GM18505 (cell line): ENCODE measurements at regions not wholly inside any gene's neighbourhood (a gene's known extent, or its start where the extent isn't known, plus 50 kb on each side); places are given as distances from the start of the nearest gene placed in this dataset.
"Not testable (repeated sequence)": the region's sequence is repeated elsewhere in the genome, so short reads cannot be mapped to it uniquely, and the experiment has no call there.

ENCODE experiments used
- ATAC-seq: cut with Tn5 transposase; IDR thresholded peaks from one replicate; pipeline ENCODE4 v1.9.1; 2021; ENCODE audit not compliant: unreplicated experiment
- POLR2A ChIP-seq: IDR thresholded peaks from 4 replicates; pipeline ENCODE4 v1.6.1; 2011; ENCODE audit warnings: borderline replicate concordance; ENCODE audit not compliant: insufficient read depth, insufficient read length; ENCODE audit errors: extremely low read depth

GRCh38 chr13:110057052-110057451 is 249.9 kb downstream of the COL4A1 start:
- no peak for ATAC-seq
- TF ChIP-seq POLR2A, result no peak

GRCh38 chr13:110056640-110057039 is 250.3 kb downstream of the COL4A1 start:
- no peak for TF ChIP-seq POLR2A
- no peak for ATAC-seq

- TF ChIP-seq POLR2A, result no peak
- ATAC-seq, result no peak
Measured at GRCh38 chr13:110055089-110055488, 251.9 kb downstream of the COL4A1 start.

GRCh38 chr13:110054041-110054440 is 252.9 kb downstream of the COL4A1 start:
- ATAC-seq, result no peak
- no peak for TF ChIP-seq POLR2A

- no peak for TF ChIP-seq POLR2A
Measured at GRCh38 chr13:110047496-110047895, 259.5 kb downstream of the COL4A1 start.

GRCh38 chr13:110046811-110047210 is 260.1 kb downstream of the COL4A1 start:
- TF ChIP-seq POLR2A, result no peak
- ATAC-seq, result no peak

More at GRCh38 chr13:110047496-110047895, 259.5 kb downstream of the COL4A1 start:
- ATAC-seq, result no peak

GRCh38 chr13:110045919-110046318 is 259.5 kb upstream of the IRS2 start:
- TF ChIP-seq POLR2A, result no peak
- no peak for ATAC-seq

- no peak for ATAC-seq
- TF ChIP-seq POLR2A, result no peak
Measured at GRCh38 chr13:110045202-110045601, 258.8 kb upstream of the IRS2 start.

GRCh38 chr13:110044551-110045111 is 258.2 kb upstream of the IRS2 start:
- ATAC-seq, result no peak
- TF ChIP-seq POLR2A, result no peak

GRCh38 chr13:110042253-110042950 is 256.0 kb upstream of the IRS2 start:
- no peak for ATAC-seq
- no peak for TF ChIP-seq POLR2A

GRCh38 chr13:110041638-110042037 is 255.3 kb upstream of the IRS2 start:
- ATAC-seq, result not testable (repeated sequence)

- no peak for TF ChIP-seq POLR2A
- ATAC-seq, result no peak
Measured at GRCh38 chr13:110037925-110038573, 251.7 kb upstream of the IRS2 start.

GRCh38 chr13:110036060-110036459 is 249.7 kb upstream of the IRS2 start:
- no peak for ATAC-seq
- no peak for TF ChIP-seq POLR2A

GRCh38 chr13:110034031-110034549 is 247.7 kb upstream of the IRS2 start:
- no peak for ATAC-seq
- no peak for TF ChIP-seq POLR2A
